Hypothalamus (tissue), 51 donors: ENCODE measurements at regions not wholly inside any gene's neighbourhood (a gene's known extent, or its start where the extent isn't known, plus 50 kb on each side); places are given as distances from the start of the nearest gene placed in this dataset.
A peak's percentile ranks its signal among the peaks of the same experiment; 100 is the strongest.
"Not testable (repeated sequence)": the region's sequence is repeated elsewhere in the genome, so short reads cannot be mapped to it uniquely, and the experiment has no call there.

Experiments
- DNase-seq, 51 donors: peaks; one replicate each; lab custom pipeline; 2025; lab: John Stamatoyannopoulos, UW

- peak in 1 of 51 donors; percentile 3 for DNase-seq
Observed at GRCh38 chr14:65833267-65833880, 420.8 kb downstream of the FUT8 start.

- no peak for DNase-seq
Observed at GRCh38 chr14:65834051-65834450, 421.5 kb downstream of the FUT8 start.

GRCh38 chr14:65834812-65835211 is 422.3 kb downstream of the FUT8 start:
- no peak for DNase-seq

DNA sequence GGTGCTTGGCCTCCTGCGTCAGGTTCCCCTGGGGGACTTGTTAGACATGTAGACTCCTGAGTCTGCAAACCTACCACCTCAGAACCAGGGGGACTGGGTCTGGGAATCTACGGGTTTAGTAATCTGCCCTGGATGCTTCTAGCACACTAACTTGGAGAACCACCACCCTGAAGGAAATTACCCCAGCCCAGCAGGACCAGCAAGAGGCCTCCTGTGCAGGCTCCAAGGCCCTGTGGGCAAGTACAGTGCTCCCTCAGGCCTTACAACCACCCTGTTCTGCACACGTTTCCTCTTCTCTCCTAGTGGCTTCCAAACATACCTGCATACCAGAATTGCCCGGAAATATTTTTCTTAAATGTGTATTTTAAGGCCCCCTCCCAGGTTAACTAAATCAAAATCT is 423.0 kb downstream of the FUT8 start:
- no peak for DNase-seq

GRCh38 chr14:65838565-65838964 is 426.0 kb downstream of the FUT8 start:
- DNase-seq: no peak

DNA sequence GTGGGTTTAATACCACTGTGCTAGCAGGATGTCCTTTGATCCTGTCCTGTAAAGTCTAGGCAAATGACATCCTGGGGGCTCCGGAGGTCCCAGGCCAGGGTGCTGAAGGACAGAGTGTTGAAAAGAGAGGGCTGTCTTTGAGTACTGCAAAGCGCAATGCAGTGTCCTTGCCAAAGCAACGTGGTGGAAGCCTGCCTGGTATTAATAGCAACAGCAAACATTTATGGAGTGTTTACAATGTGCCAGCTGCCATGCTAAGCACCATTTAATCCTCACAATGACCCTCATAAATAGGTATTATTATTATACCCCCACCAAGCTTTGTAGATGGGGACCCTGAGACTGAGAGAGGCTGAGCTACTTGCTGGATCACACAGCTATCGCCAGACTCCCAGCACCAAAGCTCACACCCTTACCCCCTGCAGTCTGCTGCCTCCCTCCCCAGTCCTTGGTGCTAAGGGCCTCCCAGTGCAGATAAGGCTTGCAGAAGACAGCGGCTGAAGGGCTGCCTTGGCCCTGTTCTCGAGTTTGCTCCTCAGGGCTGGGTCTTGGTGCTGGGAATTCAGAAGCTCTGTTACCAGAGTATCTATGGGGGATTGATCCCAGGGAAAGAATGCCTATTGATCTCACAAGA is 427.7 kb downstream of the FUT8 start:
- DNase-seq: no peak

GRCh38 chr14:65840786-65841185 is 428.3 kb downstream of the FUT8 start:
- no peak for DNase-seq

GRCh38 chr14:65846196-65846868 is 433.8 kb downstream of the FUT8 start:
- DNase-seq: peak in 1 of 51 donors; percentile 31

DNA sequence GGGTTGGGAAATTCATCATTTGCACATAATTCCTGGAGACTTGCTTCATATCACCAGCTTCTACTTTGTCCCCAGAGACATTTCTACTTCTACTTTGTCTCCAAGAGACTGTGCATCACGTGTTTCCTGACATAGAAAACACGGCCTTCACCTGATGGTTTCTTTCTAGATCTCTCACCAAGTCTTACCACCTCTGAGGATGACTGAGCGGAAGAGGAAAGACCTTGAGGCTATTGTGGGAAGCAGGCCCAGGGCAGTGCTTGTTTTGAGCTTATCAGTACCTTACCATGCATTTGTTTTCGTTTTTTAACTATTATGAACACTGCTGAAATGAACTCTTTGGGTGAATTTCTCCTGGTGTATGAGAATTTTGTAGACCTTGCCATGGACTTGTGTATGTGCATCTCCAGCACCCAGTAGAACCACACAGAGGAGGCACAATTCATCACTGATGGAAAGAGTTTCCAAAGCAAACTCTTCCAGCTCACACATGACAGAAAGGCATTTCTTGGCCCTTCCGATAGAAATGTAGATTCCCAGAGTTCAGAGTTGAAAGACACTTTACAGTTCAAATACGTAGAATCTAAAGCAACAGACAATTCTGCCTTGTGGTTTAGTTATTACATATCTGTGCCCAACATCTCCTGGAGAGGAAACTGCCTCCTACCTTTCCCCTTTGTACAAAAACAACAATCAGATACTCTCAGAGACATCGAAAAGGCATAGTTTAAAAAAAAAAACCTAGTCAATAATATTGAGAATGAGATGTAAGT is 434.7 kb downstream of the FUT8 start:
- no peak for DNase-seq

DNA sequence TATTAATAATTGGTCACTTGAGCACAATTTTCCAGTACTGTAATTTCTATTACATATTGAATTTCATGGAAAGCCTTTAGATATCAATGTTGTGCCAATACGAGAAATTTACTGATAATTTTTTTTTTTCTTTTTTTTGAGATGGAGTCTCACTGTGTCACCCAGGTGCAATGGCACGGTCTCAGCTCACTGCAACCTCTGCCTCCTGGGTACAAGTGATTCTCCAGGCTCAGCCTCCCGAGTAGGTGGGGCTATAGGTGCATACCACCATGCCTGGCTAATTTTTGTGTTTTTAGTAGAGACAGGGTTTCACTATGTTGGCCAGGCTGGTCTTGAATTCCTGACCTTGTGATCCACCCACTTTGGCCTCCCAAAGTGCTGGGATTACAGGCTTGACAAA is 435.4 kb downstream of the FUT8 start:
- not testable (repeated sequence) for DNase-seq

DNA sequence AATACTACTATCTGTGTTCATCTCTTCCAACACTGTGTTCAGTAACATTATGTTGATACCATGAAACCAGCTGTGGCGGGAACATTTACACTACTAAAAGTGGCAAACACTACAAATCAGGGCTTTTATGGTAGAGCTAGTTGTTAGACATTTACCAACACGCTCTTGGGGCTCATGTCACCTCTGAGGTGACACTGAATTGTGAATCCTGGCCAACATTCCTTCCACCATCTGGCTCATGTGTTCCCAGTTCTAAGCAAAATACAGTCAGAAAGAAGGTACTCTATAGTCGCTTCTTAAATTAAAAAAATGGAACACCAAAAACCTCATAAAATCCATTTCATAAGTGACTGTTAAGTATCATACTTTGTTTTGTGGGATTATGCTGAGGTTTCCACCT is 436.6 kb downstream of the FUT8 start:
- DNase-seq: no peak

- DNase-seq: no peak
Observed at GRCh38 chr14:65849558-65849957, 437.0 kb downstream of the FUT8 start.

- no peak for DNase-seq
Observed at GRCh38 chr14:65850429-65851135, 438.1 kb downstream of the FUT8 start.

DNA sequence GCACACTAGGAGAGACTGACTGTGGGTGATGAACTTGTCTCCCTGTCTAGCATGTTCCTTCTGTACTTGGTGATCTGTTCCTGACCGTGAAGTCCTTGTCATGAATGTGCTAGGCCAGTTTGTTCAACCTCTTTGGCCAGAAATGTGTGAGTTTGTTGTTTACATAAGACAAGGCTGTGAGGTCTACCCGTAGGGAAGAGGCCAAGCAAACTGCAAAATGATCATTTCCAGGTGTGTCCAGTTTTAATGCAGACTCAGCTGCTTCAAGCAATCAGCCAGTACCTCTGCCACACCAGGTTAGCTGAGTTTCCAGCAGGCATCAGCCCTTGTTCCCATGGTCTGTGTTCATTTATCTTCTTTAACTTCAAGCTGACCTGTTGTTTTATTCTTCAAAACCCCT is 440.2 kb downstream of the FUT8 start:
- no peak for DNase-seq

DNA sequence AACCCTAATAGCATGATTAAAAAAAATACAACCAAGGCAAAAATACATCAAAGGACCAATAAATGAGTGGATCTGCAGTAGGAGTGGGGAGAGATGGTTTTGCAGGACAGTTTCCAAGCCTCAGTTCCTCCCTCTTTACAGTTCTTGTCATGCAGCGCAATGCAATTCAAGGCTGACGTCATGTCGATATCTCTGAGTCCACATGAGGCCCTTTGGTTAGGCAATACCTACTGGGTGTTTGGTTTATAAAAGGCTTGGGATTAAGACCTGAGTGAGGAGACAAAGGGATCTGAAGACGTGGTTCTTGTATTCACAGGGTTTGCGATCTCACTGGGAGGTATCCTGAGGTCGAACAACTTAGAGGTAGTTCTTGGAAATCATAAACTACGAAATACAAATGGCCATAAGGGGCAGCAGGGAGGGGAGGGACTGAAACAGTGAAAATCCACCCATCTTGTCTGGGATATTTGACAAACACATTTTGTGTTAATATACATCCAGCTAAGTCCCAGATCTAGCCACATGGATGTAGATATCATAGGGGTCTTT is 441.0 kb downstream of the FUT8 start:
- no peak for DNase-seq

DNA sequence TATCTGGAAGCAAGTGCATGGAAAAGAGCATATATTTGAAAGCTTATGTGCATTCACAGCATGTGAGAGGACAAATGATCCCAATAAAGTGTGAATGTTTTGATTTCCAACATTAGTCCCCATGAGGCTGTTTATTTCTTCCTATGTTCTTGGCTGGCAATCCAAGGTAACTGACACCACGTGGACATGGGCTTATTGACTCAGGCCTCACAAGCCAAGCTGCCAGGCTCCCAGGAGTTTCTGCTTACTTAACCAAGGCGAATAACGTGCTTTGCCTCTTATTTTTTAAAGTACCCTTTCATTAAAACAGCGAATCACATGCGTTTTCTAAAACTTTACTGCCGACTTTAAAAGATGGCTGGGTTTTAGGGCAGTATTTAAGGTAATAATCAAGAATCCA is 441.7 kb downstream of the FUT8 start:
- DNase-seq: no peak

GRCh38 chr14:65860956-65861611 is 448.6 kb downstream of the FUT8 start:
- no peak for DNase-seq

DNA sequence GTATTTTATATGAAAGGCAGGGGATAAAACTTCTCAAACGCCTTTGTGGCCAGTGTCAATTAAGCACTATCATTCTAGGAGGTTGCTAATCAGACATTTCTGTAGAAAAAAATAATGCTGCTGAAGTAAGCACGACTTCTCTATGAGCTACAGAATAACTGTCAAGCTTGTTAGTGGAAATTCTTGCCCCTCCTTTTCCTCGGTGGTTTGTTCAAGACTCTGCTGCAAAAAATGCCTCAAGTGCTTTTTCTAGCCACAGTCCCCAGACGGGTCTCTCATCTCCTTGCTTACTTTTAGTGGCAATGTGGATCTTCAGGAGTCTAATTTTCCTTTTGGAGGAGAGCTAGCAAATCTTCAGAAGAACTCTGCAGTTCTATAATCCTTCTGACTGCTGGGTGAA is 452.0 kb downstream of the FUT8 start:
- DNase-seq: no peak

DNA sequence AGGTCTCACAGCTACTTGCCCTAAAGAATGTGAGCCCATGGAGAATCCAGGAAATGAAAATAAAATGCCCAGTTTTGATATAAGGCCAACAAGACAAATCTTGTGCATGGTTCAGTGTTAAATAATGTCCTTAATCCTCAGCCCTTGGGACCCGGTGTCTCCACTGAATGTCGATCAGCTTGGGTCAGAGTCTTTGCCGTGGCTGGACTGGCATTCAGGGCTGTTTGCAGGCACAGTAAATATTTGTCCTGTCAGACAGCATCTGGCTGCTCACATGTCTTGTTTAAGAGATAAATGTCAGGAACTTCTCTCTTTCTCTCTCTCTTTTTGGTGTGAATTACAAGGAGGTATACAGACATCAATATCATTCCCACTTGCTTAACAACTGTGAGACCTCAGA is 452.5 kb downstream of the FUT8 start:
- DNase-seq: no peak

DNA sequence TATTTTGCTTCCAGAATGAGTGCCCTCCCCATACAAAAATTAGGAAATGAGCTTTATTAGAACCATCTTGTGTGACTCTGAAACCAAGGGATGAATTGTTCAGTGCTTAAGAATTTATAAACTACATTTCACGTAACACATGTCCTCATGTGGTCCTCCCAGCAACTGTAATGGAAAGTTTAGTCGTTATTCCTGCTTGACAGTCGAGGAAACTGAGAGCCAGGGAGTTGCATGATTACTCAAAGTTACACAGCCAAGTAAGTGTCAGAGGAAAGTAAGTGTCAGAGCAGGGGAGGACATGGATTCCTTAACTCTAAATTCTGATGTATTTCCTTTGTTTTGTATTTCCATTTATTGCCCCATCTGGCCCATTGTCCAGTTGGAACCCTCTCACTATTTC is 453.9 kb downstream of the FUT8 start:
- DNase-seq: no peak
